Left forelimb (tissue), 1 donor: ENCODE measurements at regions not wholly inside any gene's neighbourhood (a gene's known extent, or its start where the extent isn't known, plus 50 kb on each side); places are given as distances from the start of the nearest gene placed in this dataset.

Experiments
- DNase-seq: peaks from one replicate; pipeline ENCODE4 v3.0.0-alpha.2; 2018; ENCODE audit warnings: low spot score

GRCh38 chr12:34346372-34347034 lies 324.2 kb downstream of the ALG10 start:
- DNase-seq, result no peak

- no peak for DNase-seq
Observed at GRCh38 chr12:34347367-34347766, 325.1 kb downstream of the ALG10 start.

- DNase-seq, result no peak
Observed at GRCh38 chr12:34348064-34348463, 325.8 kb downstream of the ALG10 start.

GRCh38 chr12:34348836-34349672 lies 326.8 kb downstream of the ALG10 start:
- no peak for DNase-seq

GRCh38 chr12:34349673-34349961 lies 327.3 kb downstream of the ALG10 start:
- DNase-seq, result no peak

- DNase-seq, result no peak
Observed at GRCh38 chr12:34350092-34351041, 328.1 kb downstream of the ALG10 start.

- no peak for DNase-seq
Observed at GRCh38 chr12:34352098-34352497, 329.8 kb downstream of the ALG10 start.

- DNase-seq, result no peak
Observed at GRCh38 chr12:34354239-34355200, 332.2 kb downstream of the ALG10 start.

- no peak for DNase-seq
Observed at GRCh38 chr12:34356233-34356987, 334.1 kb downstream of the ALG10 start.

- DNase-seq, result no peak
Observed at GRCh38 chr12:34357791-34358190, 335.5 kb downstream of the ALG10 start.

GRCh38 chr12:34358198-34358597 lies 335.9 kb downstream of the ALG10 start:
- DNase-seq, result no peak

- DNase-seq, result no peak
Observed at GRCh38 chr12:34361721-34362316, 339.5 kb downstream of the ALG10 start.

GRCh38 chr12:34363050-34363673 lies 340.9 kb downstream of the ALG10 start:
- no peak for DNase-seq

- DNase-seq, result no peak
Observed at GRCh38 chr12:34368079-34368478, 345.8 kb downstream of the ALG10 start.

GRCh38 chr12:34371050-34371449 lies 348.8 kb downstream of the ALG10 start:
- no peak for DNase-seq

- no peak for DNase-seq
Observed at GRCh38 chr12:34372003-34372402, 349.7 kb downstream of the ALG10 start.

- DNase-seq, result no peak
Observed at GRCh38 chr12:34373926-34374325, 351.6 kb downstream of the ALG10 start.

- no peak for DNase-seq
Observed at GRCh38 chr12:34376133-34376799, 354.0 kb downstream of the ALG10 start.
